Sigmoid colon (tissue), 4 donors: ENCODE measurements at regions not wholly inside any gene's neighbourhood (a gene's known extent, or its start where the extent isn't known, plus 50 kb on each side); places are given as distances from the start of the nearest gene placed in this dataset.

ENCODE experiments used
- CTCF ChIP-seq, 4 experiments: fragments of 450-650 bp in 3 of 4; fragments of 200-600 bp in 1 of 4; IDR thresholded peaks; one replicate each; pipeline ENCODE4 v1.5.1; 2016 to 2019; ENCODE audit warnings: antibody characterized with exemption in 4 of 4, mild to moderate bottlenecking in 3 of 4, moderate library complexity in 2 of 4
- POLR2A ChIP-seq, 2 donors: fragments of 450-650 bp; IDR thresholded peaks; one replicate each; pipeline ENCODE4 v1.6.1; 2016; ENCODE audit warnings: antibody characterized with exemption in 2 of 2, mild to moderate bottlenecking in 2 of 2, moderate library complexity in 2 of 2
- POLR2AphosphoS5 ChIP-seq, 4 donors: sonication (generic); formaldehyde crosslinking; IDR thresholded peaks; one replicate each; pipeline ENCODE4 v1.6.1; 2017; ENCODE audit warnings: antibody characterized with exemption in 4 of 4

GRCh38 chr5:162514116-162514515, 446.5 kb downstream of the GABRG2 start:
- TF ChIP-seq CTCF (IDR thresholded peaks at IDR 0.05) (no peak), POLR2A (IDR thresholded peaks at IDR 0.05) (no peak), POLR2AphosphoS5 (IDR thresholded peaks at IDR 0.05) (no peak)
